GM13976 (cell line): ENCODE measurements at regions not wholly inside any gene's neighbourhood (a gene's known extent, or its start where the extent isn't known, plus 50 kb on each side); places are given as distances from the start of the nearest gene placed in this dataset.

Source experiments
- DNase-seq: peaks from one replicate; pipeline ENCODE4 v3.0.0; 2012; ENCODE audit warnings: low spot score
- CTCF ChIP-seq: IDR thresholded peaks from 2 replicates; pipeline ENCODE4 v1.5.1; 2012; ENCODE audit warnings: borderline replicate concordance, mild to moderate bottlenecking; ENCODE audit not compliant: insufficient read depth; ENCODE audit errors: extremely low read depth, missing control alignments, control extremely low read depth
- in situ Hi-C: fragments of 300-500 bp; cut with MboI; formaldehyde crosslinking; loops from one replicate; pipeline ENCODE4 v1.12.0; 2022; ENCODE audit warnings: low sequenced_read_pairs, mixed read lengths, inconsistent platforms; ENCODE audit not compliant: unreplicated experiment

DNA sequence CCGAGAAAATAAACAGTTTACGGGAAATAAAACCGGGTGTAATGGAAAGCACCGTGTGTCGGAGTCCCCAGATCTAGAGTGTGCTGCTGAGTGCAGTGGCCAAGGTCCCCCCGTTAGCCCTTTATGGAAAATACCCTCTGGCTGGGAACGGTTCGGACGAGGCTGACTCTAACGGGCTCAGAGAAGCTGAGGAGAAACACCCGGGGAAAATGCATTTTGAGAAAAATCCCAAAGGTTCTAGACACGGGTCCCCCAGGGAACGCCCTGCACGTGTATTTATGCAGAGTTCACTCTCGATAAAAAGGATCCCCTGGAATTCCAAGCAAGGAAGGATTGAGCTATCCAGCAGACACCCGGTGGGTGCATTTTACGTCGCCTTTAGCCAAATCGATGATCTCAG is 177.2 kb downstream of the CRLF2 start:
- in situ Hi-C loops: no loop called here
- TF ChIP-seq CTCF: no peak
- DNase-seq: no peak

DNA sequence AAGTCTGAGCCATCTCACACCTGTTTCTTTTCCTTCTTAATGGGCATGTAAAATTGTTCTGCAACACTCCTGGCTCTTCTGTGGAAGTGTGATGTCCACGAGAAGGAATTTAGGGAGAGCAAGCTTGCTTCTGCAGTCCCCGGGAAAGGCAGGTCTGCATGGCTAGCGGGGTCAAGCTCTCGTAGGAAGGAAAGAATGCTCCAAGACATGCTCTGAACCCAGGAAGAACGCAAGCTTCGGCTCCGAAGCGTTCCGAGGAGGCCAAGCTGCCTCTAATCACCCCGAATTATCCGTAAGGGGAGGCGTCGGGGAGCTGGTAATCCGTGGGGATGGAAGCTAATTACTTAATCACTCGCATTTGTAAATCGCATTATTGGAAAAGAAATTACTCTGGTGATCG is 177.7 kb downstream of the CRLF2 start:
- TF ChIP-seq CTCF: no peak
- DNase-seq: no peak
- in situ Hi-C loops: no loop called here

DNA sequence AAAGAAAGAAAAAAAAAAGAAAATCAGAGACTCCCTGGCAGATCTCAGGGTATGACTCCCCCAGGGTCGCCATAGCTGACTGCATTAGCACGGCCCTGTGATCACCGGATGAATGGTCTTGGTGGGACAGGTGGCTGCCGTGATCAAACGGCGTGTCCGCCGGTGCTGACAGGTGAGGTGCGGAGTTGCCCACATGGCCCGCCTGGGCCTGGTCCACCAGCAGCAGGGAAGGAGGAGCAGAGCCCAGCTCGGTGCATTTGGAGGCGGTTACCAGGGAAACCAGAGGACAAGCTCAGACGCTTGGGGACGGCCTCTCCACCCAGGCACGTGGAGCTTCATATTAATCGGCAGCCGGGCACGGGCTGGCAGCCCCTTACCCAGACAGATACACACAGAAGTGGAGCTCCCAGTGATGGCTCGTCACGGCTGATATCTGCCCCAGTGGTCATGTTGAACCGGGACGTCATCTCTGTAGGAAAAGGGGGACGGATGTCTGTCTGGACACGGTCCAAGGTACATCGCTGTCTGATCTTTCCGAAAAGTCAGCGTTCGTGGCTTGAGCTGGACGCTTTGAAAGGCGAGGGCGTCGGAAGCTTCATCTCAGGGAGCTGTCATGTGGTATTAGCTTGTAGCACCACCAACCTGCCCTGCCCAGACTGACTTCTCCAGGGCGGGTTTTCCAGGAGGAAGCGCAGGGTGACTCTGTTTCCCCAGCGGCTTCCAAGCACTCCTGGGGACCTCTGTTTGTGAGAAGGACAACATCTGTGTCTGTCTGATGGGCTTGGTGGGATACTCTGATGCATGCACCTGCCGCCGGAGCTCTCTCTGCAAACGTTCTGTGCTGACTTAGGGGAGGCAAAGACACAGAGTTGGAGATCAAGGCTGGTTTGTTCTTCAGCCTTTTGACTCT is 180.7 kb downstream of the CRLF2 start:
- in situ Hi-C loops: no loop called here
- DNase-seq: no peak
- TF ChIP-seq CTCF: no peak

- in situ Hi-C loops: no loop called here
- TF ChIP-seq CTCF: no peak
- DNase-seq: no peak
Measured at GRCh38 chrX:1029494-1029893, 183.0 kb downstream of the CRLF2 start.

DNA sequence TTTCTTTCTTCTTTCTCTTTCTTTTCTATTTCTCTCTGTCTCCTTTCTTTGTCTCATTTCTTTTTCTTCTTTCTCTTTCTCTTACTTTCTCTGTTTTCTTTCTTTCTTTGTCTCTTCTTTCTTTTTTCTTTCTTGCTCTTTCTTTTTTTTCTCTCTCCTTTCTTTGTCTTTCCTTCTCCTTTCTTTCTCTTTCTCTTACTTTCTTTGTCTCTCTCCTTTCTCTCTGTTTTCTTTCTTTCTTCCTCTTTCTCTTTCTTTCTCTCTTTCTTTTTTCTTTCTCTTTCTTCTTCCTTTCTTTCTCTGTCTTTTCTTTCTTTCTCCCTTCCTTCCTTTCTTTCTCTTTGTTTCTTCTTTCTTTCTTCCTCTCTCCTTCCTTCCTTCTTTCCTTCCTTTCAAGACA is 184.8 kb downstream of the CRLF2 start:
- TF ChIP-seq CTCF: no peak
- no peak for DNase-seq
- in situ Hi-C loops: no loop called here

GRCh38 chrX:1027133-1027532 is 185.3 kb downstream of the CRLF2 start:
- TF ChIP-seq CTCF: no peak
- in situ Hi-C loops: no loop called here
- DNase-seq: no peak
